Sigmoid colon (tissue), 6 donors: ENCODE measurements at regions not wholly inside any gene's neighbourhood (a gene's known extent, or its start where the extent isn't known, plus 50 kb on each side); places are given as distances from the start of the nearest gene placed in this dataset.

Source experiments
- DNase-seq: peaks from one replicate; pipeline ENCODE4 v3.0.0-alpha.2; 2019
- H3K27ac ChIP-seq, 4 donors: fragments of 200-600 bp; sonication (generic); one replicate each; pipeline ENCODE4 v1.5.1; 2016 to 2019; ENCODE audit warnings: mild to moderate bottlenecking in 1 of 4
- H3K27me3 ChIP-seq, 3 donors: fragments of 200-600 bp; sonication (generic); one replicate each; pipeline ENCODE4 v1.5.1; 2019; ENCODE audit warnings: mild to moderate bottlenecking in 1 of 3
- H3K36me3 ChIP-seq, 4 donors: fragments of 200-600 bp; sonication (generic); one replicate each; pipeline ENCODE4 v1.5.1; 2016 to 2019
- H3K4me1 ChIP-seq, 4 donors: fragments of 200-600 bp; sonication (generic); one replicate each; pipeline ENCODE4 v1.5.1; 2017 to 2019
- H3K4me3 ChIP-seq, 4 donors: fragments of 200-600 bp; sonication (generic); one replicate each; pipeline ENCODE4 v1.5.1; 2017 to 2019; ENCODE audit warnings: mild to moderate bottlenecking in 2 of 4, moderate library complexity in 1 of 4
- H3K9me3 ChIP-seq, 4 donors: fragments of 200-600 bp in 3 of 4; sonication (generic) in 3 of 4; one replicate each; pipeline versions ENCODE4 v1.5.1 to v1.6.1; 2013 to 2019
- EP300 ChIP-seq, 4 donors: sonication (generic); formaldehyde crosslinking; IDR thresholded peaks; one replicate each; pipeline ENCODE4 v1.6.1; 2017; ENCODE audit warnings: antibody characterized with exemption in 4 of 4
- POLR2A ChIP-seq, 2 donors: fragments of 450-650 bp; IDR thresholded peaks; one replicate each; pipeline ENCODE4 v1.6.1; 2016; ENCODE audit warnings: antibody characterized with exemption in 2 of 2, mild to moderate bottlenecking in 2 of 2, moderate library complexity in 2 of 2
- POLR2AphosphoS5 ChIP-seq, 4 donors: sonication (generic); formaldehyde crosslinking; IDR thresholded peaks; one replicate each; pipeline ENCODE4 v1.6.1; 2017; ENCODE audit warnings: antibody characterized with exemption in 4 of 4
- WGBS, 2 donors: extraction: QIAGEN DNeasy Blood & Tissue Kit; methylation state at CpG; one replicate each; pipeline ENCODE4 v1.1.7; 2013; 5-methylcytosine and 5-hydroxymethylcytosine counted together
- intact Hi-C: fragments of 100-400 bp; cut with DNase I; formaldehyde crosslinking; loops from one replicate; pipeline ENCODE4 v1.15.1; 2023
- TF ChIP-seq, protein P1 (sequence below), 4 experiments: fragments of 450-650 bp in 3 of 4; fragments of 200-600 bp in 1 of 4; IDR thresholded peaks; one replicate each; pipeline ENCODE4 v1.5.1; 2016 to 2019; ENCODE audit warnings: antibody characterized with exemption in 4 of 4, mild to moderate bottlenecking in 3 of 4, moderate library complexity in 2 of 4
- donor health status: healthy with polysubstance abuse.
- donor health status: healthy.

- intact Hi-C loops: no loop called here
- no peaks in the 10 kb centered on the region for H3K9me3 ChIP-seq
- TF ChIP-seq EP300 (IDR thresholded peaks at IDR 0.05): no peak
- no peak for TF ChIP-seq POLR2A (IDR thresholded peaks at IDR 0.05)
- TF ChIP-seq POLR2AphosphoS5 (IDR thresholded peaks at IDR 0.05): no peak
- TF ChIP-seq, protein P1, sequence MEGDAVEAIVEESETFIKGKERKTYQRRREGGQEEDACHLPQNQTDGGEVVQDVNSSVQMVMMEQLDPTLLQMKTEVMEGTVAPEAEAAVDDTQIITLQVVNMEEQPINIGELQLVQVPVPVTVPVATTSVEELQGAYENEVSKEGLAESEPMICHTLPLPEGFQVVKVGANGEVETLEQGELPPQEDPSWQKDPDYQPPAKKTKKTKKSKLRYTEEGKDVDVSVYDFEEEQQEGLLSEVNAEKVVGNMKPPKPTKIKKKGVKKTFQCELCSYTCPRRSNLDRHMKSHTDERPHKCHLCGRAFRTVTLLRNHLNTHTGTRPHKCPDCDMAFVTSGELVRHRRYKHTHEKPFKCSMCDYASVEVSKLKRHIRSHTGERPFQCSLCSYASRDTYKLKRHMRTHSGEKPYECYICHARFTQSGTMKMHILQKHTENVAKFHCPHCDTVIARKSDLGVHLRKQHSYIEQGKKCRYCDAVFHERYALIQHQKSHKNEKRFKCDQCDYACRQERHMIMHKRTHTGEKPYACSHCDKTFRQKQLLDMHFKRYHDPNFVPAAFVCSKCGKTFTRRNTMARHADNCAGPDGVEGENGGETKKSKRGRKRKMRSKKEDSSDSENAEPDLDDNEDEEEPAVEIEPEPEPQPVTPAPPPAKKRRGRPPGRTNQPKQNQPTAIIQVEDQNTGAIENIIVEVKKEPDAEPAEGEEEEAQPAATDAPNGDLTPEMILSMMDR (IDR thresholded peaks at IDR 0.05): no peak
- H3K36me3 ChIP-seq: no peaks in the 10 kb centered on the region
- 72 to 82% methylated on average over 10 of the region's 10 CpGs for WGBS, 2 donors
- H3K4me1 ChIP-seq: peaks cover 0 to 26% (median 9%) of the 10 kb centered on the region in 4 donors
- no peak overlapping the region for H3K4me3 ChIP-seq
- H3K27ac ChIP-seq: no peak overlapping the region
- peak; percentile 49 for DNase-seq
- H3K27me3 ChIP-seq: no peaks in the 10 kb centered on the region
Measured at GRCh38 chr9:134550584-134550983, 91.0 kb upstream of the COL5A1 start.

DNA sequence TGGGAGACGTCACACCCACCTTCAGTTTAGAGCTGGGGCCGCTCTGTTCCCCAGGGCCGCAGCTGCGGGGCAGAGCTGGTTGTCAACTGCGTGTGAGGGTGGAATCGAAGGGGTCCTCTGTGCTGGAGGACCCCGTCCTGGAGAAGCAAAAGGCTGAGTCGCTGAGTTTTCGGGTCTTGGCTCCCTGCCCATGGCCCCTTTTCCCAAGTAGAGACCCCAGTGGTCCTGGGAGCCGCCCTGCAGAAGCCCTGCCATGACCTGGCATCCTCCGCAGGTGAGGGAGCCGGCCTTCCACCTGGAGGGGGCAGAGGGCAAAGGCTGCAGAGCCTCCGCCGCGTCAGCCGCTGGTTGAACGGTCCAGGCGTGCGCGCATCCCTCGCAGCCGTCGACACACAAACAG, 90.4 kb upstream of the COL5A1 start:
- Histone ChIP-seq H3K36me3 (no peaks in the 10 kb centered on the region), H3K9me3 (no peaks in the 10 kb centered on the region), H3K4me3 (no peak overlapping the region), H3K27ac (no peak overlapping the region), H3K27me3 (no peaks in the 10 kb centered on the region), H3K4me1 (peaks cover 0 to 20% (median 4%) of the 10 kb centered on the region in 4 donors)
- intact Hi-C loops: no loop called here
- TF ChIP-seq POLR2A (IDR thresholded peaks at IDR 0.05) (no peak), EP300 (IDR thresholded peaks at IDR 0.05) (no peak), POLR2AphosphoS5 (IDR thresholded peaks at IDR 0.05) (no peak)
- TF ChIP-seq, protein P1 (IDR thresholded peaks at IDR 0.05): no peak
- DNase-seq: no peak
- 91% methylated on average over 23 of the region's 23 CpGs for WGBS, 2 donors

DNA sequence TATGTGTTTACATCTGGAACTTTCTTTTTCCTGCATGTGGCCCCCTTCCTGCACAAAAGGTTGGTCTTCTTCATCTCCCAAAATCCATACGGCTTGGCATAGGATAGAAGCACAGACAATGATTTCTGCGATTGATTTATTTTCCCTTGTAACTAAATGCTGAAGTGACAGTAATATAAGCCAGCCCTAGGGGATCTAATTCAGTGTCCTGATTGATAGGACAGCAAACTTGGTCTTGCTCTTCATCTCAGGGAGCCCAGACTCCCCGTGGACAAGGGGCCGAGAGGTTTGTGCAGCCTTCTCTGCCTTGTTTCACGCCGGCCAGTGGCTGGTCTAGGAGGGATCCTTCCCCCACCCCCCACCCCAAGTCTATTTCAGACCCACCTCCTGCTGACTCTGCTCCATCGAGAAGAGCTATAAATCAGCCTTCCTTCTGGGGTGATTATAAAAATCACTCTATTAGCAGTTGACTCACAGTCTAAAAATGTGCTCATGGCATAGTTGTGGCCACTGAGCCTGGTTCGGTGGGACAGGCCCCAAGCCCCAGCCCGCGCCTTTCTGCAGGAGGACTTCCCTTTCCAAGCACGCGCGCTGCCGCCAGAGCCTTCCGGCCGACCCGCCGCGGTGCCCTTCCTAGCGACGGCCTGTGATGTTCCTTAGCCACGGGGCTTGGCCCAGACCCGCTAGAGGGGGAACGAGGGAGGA, 89.8 kb upstream of the COL5A1 start:
- no peak for DNase-seq
- no peak for TF ChIP-seq POLR2AphosphoS5 (IDR thresholded peaks at IDR 0.05)
- TF ChIP-seq, protein P1 (IDR thresholded peaks at IDR 0.05): no peak
- no peak for TF ChIP-seq POLR2A (IDR thresholded peaks at IDR 0.05)
- no peak for TF ChIP-seq EP300 (IDR thresholded peaks at IDR 0.05)
- Histone ChIP-seq H3K9me3 (no peaks in the 10 kb centered on the region), H3K36me3 (no peaks in the 10 kb centered on the region), H3K27me3 (no peaks in the 10 kb centered on the region), H3K27ac (peak overlapping the region in 1 of 4 donors; percentile 14), H3K4me1 (peaks cover 0 to 14% (median 3%) of the 10 kb centered on the region in 4 donors), H3K4me3 (no peak overlapping the region)
- 33 to 56% methylated on average over 24 of the region's 24 CpGs for WGBS, 2 donors
- intact Hi-C loops: no loop called here

- no peak overlapping the region for H3K4me3 ChIP-seq
- peaks cover 0 to 14% (median 3%) of the 10 kb centered on the region in 4 donors for H3K4me1 ChIP-seq
- peak; percentile 60 for DNase-seq
- intact Hi-C loops: no loop called here
- 52 to 64% methylated on average over 9 of the region's 9 CpGs for WGBS, 2 donors
- H3K27ac ChIP-seq: peak overlapping the region in 1 of 4 donors; percentile 14
- TF ChIP-seq EP300 (IDR thresholded peaks at IDR 0.05): no peak
- TF ChIP-seq POLR2A (IDR thresholded peaks at IDR 0.05): no peak
- no peak for TF ChIP-seq POLR2AphosphoS5 (IDR thresholded peaks at IDR 0.05)
- TF ChIP-seq, protein P1 (IDR thresholded peaks at IDR 0.05): no peak
- H3K36me3 ChIP-seq: no peaks in the 10 kb centered on the region
- no peaks in the 10 kb centered on the region for H3K9me3 ChIP-seq
- no peaks in the 10 kb centered on the region for H3K27me3 ChIP-seq
Measured at GRCh38 chr9:134552349-134552990, 89.1 kb upstream of the COL5A1 start.
